HG03469 (cell line): ENCODE measurements at regions not wholly inside any gene's neighbourhood (a gene's known extent, or its start where the extent isn't known, plus 50 kb on each side); places are given as distances from the start of the nearest gene placed in this dataset.

Experiments used
- ATAC-seq: cut with Tn5 transposase; IDR thresholded peaks from one replicate; pipeline ENCODE4 v1.9.1; 2021; ENCODE audit warnings: mild to moderate bottlenecking, moderate library complexity, moderate number of reproducible peaks; ENCODE audit not compliant: unreplicated experiment

DNA sequence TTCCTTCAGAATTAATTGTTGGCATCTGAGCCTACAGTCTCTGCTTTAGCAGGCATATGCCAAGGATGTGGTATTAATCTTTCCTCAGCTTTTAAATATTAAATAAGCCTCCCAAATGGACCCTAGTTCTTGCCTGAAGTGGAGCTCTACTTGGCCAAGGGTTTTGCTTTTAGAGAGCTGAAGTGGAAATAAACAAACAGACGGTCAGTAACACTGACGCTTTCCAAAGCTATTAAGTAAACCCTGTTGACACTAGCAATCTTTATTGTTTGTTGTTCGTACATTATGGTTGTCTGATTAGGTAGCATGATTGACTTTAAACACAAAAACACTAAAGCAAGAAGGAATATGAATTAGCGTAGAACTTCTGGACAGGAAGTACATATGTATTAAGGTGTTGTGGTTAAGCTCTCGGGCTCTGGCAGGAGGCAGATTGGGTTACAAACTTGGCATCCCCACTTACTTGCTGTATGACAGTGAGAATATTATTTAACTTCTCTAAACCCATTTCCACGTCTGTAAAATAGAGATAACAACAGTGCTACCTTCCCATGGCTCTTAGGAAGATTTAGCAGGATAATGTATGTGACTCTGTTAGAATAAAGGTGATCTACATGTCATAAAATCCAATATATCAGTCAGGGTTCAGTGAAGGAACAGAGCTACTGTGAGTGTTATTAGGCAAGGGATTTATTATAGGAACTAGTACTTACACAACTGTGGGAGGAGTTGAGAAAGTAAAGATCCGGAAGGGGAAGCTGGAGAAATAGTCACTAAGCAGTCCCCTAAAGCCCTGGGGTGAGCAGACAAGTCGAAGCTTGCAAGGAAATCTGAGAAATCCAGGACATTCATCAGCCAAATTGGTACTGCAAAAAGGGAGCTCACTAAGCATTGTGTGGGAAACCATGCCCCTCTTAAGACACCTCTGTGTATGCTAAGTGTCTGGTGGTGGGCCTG lies 92.2 kb upstream of the ATF7IP start:
- ATAC-seq = no peak

DNA sequence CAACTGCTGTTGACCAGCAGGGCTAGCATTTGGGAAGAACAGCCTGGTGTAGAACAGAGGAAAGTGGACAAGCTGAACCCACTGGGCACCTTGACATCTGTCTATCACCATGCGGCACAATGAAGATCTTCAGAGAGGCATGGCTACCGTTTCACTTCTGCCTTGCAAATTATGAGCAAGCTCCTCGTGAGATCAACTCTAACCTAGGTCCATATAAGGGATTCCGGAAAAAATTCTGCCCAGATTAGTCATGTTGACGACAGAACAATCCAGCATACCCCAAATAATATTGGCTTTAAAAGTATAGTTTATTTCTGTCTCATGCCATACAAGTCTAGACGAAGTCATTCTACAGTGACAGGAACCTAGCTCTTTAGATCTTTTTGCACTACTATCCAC lies 91.6 kb upstream of the ATF7IP start:
- ATAC-seq = no peak

DNA sequence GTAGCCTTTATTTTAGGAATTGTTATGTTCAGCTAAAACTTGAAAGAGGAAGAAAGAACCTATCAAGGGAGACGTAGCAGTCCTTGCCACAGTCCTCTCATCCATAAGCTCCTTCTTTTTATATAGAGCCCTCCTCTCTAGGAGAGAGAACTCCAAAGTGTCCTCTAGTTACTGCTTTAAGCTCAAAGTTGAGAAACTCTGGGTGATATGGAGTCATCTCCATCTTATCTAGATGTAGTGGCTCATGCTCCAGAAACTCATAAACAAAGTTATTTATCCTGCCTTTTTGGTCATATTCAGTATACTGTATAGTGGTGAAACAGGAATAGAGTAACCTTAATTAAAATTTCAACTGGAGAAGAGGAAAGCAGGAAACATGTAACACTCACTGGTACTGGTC lies 90.4 kb upstream of the ATF7IP start:
- ATAC-seq = no peak

DNA sequence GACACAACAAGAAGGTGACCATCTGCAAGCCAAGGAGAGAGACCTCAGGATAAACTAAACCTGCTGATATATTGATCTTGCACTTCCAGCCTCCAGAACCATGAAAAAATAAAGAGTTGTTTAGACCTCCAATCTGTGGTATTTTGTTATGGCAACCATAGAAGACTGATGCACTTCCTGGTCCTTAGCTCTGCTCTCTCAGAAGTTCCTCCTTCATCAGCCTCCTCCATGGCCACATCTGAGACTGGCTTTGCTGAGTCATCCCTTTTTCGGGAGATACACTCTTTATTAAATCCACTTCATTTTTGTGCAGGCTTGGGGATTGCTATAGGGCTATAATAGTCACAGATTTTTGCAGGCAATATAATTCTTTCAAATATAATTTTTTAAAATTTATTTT lies 89.6 kb upstream of the ATF7IP start:
- ATAC-seq = no peak

DNA sequence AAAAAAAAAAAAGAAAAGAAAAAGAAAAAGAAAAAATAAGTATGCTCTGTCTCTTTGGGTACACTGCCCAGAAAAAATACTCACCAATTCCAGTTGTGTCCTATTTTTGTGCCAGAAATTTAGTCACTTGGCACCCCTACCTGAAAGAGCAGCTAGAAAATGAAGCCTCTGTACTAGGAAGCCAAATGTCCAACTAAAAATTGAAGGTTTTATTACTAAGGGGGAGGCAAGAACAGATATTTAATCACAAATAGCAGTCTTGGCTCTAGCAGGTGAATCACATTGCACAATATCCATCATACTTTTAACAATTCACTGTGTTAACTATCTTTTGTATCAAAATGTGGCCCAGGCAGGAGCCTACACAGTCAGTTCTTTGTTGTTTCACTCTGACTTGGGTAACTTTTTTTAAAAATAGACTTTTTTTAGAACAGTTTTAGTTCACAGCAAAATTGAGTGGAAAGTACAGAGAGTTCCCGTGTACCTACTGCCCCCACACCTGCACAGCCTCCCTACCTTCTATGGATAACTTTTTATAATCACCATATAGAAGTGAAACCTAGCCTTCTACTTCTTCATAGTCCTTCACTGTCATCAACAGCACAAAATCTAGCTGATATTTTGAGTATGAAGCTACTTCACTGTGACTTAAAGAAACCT lies 87.1 kb upstream of the ATF7IP start:
- ATAC-seq = no peak

DNA sequence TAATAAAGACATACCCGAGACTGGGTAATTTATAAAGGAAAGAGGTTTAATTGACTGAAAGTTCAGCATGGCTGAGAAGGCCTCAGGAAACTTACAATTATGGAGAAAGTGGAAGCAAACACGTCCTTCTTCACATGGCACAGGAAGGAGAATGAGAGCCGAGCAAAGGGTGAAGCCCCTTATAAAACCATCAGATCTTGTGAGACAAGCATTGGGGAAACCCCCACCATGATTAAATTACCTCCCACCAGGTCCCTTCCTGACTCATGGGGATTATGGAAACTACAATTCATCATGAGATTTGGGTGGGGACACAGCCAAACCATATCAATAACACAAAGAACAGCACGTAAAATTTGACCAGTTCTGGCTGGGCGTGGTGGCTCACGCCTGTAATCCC lies 85.6 kb upstream of the ATF7IP start:
- no peak for ATAC-seq

DNA sequence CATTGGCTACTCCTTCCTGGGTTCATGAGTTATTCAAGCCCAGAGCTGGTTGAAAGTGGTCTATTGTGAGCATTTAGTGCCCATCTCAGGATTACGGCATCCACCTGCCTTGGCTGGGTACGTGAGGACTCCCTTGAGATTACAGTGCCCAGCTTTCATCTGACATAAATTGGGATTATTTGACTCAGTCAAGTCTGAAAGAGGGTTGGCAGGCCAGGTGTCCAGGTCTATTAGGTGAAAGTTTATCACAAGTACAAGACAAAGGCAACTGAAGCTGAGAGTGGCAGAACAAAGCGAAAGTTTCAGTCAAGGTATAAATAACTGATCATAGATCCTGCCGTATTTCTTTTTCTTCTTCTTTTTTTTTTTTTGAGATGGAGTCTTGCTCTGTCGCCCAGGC lies 84.6 kb upstream of the ATF7IP start:
- ATAC-seq = no peak

DNA sequence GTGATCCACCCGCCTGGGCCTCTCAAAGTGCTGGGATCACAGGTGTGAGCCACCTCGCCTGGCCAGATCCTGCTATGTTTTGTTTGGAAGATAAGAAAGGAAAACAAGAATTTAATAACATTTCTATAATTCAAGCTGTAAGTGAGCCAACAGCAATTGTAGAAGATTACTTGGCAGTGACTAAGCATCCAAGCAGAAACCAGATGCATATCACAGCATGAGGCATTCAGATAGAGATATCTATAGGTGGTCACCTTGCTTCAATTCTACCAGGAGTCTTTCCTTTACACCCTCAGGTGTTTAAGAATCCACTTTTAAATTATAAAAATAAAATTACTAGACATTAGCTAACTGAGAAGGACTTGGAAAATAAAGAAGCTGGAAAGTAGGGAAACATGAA lies 83.9 kb upstream of the ATF7IP start:
- ATAC-seq = no peak

DNA sequence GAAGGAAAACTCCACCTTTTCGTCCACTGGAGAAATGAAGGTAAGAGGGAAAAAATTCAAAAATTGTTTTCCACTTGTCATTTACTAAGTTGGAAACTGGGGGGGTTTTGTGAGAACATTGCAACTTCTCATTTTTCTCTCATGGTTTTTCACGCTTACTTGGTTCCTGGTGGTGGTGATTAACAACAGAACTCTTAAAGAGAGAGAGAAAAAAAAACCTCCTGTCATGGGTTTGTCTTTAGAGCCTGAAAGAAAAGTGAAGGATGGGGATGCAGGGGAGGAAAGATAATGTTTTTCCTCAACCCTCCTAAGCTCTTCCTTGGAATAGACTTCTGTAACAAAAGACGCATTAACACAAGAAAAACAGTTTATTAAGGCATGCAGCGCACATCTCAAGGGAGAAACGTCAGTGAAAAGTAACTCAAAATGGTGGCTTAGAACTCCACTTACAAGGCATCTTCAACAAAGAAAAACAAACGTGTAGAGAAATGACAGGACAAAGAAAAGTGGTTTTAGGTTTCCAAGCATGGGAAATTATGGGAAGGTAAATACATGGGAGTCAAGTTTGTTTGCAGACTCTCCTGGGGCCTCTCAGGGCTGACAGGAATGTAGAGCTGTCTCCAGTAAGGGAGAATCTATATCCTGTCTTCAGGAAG lies 81.9 kb upstream of the ATF7IP start:
- peak; percentile 17 for ATAC-seq

DNA sequence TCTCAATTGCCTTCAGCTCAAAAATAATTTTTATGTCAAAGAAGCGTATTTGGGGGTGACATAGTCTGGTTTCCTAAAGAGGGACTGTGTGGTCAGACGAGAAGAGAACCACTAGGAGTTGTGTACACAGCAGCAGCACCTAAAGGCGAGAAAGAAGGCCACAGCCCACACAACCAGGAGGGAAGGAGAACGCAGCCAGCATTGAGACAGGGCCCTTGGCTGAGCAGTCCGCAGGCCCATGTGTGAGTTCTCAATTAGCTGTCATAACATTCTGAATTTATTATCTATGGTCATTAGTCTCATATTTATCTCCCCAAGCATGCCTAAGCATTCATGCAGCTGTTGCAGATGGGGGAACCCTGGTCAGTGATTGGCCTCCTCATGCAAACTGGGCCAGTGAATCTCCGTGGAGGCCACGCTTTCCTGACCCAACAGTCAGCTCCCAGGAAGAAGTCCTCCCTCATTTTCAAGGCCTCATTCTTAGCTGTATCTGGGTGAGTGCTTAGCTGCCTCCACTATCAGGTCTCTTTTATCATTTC lies 81.2 kb upstream of the ATF7IP start:
- peak; percentile 42 for ATAC-seq

DNA sequence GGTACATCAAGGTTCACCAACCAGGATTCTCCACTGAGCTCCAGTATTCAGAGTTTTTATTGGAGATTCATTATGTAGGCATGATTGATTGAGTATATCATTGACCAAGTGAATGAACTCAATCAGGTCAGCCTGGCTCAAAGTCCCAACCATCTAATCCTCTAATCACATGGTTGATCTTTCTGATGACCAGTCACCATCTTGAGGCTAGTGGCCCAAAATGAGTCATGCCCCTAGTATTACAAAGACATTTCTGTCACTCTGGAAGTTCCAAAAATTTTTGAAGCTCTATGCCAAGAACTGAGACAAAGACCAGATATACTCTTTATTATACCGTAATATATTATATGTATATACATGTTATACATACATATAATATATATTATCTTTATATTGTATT lies 75.9 kb upstream of the ATF7IP start:
- no peak for ATAC-seq

DNA sequence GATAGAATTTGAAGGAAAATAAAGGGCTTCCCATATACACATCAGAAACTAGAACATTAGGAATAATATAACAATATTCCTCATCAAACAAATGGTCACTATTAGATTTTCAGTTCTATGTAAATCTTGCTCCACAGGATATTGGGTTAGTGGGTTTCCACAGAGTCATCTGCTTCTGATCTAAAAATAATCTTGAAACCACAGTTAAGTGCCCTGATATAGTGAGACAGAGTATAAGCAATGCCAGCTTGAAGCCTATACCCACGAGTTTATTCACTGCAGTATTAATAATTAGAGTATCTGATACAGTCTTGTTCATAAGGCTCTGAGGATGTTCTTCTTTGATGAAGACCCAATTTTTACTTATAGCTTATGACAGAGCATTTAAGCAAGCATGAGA lies 74.5 kb upstream of the ATF7IP start:
- ATAC-seq = no peak

DNA sequence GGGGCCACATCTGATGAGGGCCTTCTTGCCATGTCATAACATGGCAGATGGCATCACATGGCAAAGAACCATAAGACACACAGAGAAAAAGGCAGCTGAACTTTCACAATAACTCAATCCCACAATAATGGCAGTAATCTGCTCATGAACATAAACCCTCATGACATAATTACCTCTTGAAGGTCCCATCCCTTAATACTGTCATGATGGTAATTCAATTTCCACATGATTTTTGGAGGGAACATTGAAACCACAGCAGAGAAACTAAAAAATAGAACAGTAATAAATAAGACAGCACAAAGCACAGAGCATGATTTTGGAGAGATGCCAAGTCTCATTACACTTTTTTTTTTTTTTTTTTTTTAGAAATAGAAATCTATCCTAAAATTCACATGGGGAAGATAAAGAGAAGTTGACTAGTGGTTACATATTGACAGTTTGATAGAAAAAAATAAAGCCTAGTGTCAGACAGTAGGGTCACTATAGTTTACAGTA lies 61.8 kb upstream of the ATF7IP start:
- ATAC-seq = no peak

DNA sequence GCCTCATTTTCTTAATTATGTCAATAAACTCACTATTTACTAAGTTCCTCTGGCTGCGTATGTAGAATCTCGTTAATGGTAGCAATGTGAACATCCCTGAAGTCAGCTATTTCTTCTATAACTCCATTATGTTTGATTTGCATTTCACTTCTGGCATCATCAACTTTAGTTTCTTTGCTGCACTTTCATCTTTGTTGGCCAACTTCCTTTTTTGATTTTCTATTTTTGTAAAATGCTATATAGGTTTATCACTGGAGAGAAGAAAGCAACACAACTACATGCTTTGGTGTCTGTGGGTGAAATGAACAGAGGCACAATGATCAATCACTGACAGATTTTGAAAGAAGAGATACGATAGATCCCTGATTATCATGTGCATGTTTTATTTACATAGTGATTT lies 58.5 kb upstream of the ATF7IP start:
- ATAC-seq = no peak

DNA sequence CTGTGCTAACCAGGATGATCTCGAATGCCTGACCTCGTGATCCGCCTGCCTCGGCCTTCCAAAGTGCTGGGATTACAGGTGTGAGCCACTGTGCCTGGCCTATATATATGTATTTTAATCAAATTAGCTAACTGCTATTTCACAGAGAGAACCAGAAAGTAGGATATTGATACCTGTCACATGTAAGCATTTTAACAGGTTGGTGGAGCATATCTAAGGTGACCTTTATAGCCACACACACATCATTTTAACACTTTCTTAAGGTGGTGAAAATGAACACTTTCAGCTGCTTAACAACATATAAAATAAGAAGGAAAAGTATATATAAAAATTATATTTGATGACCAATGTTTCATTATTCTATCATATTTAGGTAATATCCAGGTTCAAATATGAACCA lies 57.0 kb upstream of the ATF7IP start:
- ATAC-seq = no peak

DNA sequence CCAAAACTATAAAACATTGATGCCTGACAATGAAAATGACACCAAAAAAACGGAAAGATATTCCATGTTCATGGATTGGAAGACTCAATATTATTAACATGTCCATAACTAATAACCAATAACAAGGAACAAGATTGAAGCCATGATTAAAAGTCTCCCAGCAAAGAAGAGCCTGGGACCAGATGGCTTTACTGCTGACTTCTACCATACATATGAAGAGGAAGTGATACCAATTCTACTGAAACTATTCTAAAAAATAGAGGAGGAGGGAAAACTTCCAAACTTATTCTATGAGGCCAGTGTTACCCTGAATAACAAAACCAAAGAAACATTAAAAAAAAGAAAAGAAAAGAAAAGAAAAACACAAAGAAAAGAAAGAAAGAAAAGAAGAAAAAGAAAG lies 54.6 kb upstream of the ATF7IP start:
- no peak for ATAC-seq

DNA sequence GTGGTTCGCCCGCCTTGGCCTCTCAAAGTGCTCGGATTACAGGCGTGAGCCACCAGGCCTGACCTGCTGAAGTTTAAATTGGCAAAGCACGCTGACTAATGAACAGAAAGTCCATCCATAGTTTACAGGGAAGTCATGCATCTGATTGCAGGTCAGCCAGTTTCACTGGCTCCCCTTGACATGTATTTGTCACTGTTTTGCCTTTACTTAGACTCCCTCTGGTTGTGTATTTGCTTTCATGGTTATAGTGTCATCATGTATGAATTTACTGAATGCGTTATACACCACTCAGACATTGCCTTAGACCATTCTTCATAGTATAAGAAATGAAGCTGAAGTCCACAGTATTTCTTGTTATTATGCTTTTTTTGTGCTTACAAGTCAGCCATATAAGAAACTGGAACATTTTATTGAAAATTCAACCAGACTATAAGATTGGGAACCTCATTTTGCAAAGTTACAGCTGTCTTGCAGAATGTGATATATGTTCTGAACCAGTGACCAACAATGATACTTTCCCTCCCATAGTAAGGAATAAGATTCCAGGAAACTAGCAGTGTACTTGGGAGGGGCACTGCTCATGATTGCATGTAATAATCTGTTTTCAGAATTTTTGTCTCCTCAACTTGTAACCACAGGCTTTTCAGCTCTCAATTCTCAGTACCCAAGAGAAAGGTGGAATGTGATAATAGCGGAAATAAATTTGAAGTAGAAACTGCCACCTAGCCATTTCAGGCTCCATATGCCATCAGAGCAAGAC lies 51.9 kb upstream of the ATF7IP start:
- no peak for ATAC-seq

DNA sequence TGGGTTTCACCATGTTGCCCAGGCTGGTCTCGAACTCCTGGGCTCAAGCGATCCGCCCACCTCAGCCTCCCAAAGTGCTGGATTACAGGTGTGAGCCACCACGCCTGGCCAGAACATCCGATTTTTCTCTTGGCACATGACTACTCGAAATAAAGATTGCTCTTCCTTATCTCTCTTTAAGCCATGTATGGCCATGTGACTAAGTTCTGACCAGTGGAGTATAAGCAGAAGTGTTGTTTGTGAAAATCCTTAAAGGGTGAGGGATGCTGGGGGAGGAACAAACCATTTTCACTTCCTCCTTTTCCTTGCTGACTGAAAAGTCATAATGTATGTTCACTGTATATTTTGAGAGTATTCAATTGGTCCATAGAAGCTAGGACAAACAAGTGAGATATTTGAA lies 50.7 kb upstream of the ATF7IP start:
- no peak for ATAC-seq

DNA sequence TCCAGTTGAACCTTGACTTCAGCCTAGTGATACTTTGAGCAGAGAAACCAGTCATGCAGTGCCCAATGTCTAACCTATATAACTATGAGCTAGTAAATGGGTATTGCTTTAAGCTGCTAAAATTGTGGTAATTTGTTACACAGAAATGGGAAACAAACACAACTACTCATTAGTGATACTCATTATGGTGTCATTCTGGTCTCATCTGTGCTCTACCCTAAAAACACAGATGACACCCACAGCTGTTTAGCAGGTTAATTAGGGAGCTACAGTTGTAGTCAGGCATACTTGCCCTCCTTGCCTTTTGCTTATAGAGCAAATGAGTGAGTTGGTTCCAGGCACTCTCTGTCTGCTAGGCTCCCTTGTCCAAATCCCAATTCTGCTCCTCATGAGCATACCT lies 50.0 kb upstream of the ATF7IP start:
- no peak for ATAC-seq
